Activated CD8-positive, alpha-beta T cell treated with anti-CD3 and anti-CD28 coated beads for 36 hours (primary cell): ENCODE measurements at regions not wholly inside any gene's neighbourhood (a gene's known extent, or its start where the extent isn't known, plus 50 kb on each side); places are given as distances from the start of the nearest gene placed in this dataset.

Experiments used
- ATAC-seq: fragments of 200-7000 bp; cut with Tn5 transposase; one replicate; pipeline ENCODE4 v1.10.0; 2021; ENCODE audit warnings: mild to moderate bottlenecking, moderate library complexity
- CTCF ChIA-PET: fragments of 350-600 bp; sonication (Branson Sonifier 250); formaldehyde crosslinking; loops from one replicate; lab custom pipeline; 2021; ENCODE audit warnings: antibody characterized with exemption; lab: Charles Lee
- POLR2A ChIA-PET: fragments of 350-600 bp; sonication (Branson Sonifier 250); formaldehyde crosslinking; loops from one replicate; lab custom pipeline; 2021; ENCODE audit warnings: antibody characterized with exemption; lab: Charles Lee
- DNase-seq: peaks from one replicate; pipeline ENCODE4 v3.0.0-alpha.2; 2020
- H3K27ac Mint-ChIP-seq: one replicate; pipeline ENCODE4 v1.8.0; 2021; ENCODE audit warnings: mild to moderate bottlenecking, mixed read lengths
- H3K27me3 Mint-ChIP-seq: one replicate; pipeline ENCODE4 v1.8.0; 2021; ENCODE audit warnings: mixed read lengths
- H3K36me3 Mint-ChIP-seq: one replicate; pipeline ENCODE4 v1.8.0; 2021; ENCODE audit warnings: low read depth, mixed read lengths
- H3K4me1 Mint-ChIP-seq: one replicate; pipeline ENCODE4 v1.8.0; 2021; ENCODE audit warnings: low read depth, mixed read lengths
- H3K4me3 Mint-ChIP-seq: one replicate; pipeline ENCODE4 v1.8.0; 2021; ENCODE audit warnings: mild to moderate bottlenecking, moderate library complexity, mixed read lengths
- H3K9me3 Mint-ChIP-seq: one replicate; pipeline ENCODE4 v1.8.0; 2021; ENCODE audit warnings: mixed read lengths
- intact Hi-C: fragments of 100-400 bp; cut with micrococcal nuclease; formaldehyde crosslinking; loops from one replicate; pipeline ENCODE4 v1.10.0; 2022
- TF ChIP-seq, protein P1 (sequence below): fragments of 200-600 bp; IDR thresholded peaks from one replicate; pipeline ENCODE4 v1.8.0; 2022; ENCODE audit warnings: antibody characterized with exemption, mild to moderate bottlenecking

DNA sequence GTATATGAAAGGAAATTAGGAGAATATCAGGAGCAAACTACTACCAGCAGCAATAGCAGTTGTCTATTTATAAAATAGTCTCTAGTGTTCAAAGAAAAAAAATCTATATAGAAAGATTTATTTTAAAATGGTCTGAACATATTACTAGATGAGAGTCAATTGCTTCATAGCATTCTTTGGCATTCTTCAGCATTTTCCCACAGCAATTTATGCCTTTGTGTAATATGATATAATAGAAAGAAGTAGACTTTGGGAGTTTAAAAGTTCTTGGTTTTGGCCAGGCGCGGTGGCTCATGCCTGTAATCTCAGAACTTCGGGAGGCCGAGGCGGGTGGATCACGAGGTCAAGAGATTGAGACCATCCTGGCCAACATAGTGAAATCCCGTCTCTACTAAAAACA lies 157.0 kb upstream of the PLN start:
- ATAC-seq (no peak), DNase-seq (no peak)
- Mint-ChIP-seq H3K4me3 (no peak overlapping the region), H3K9me3 (no peaks in the 10 kb centered on the region), H3K27ac (no peak overlapping the region), H3K36me3 (no peaks in the 10 kb centered on the region), H3K27me3 (no peaks in the 10 kb centered on the region), H3K4me1 (peaks cover 3% of the 10 kb centered on the region)
- ChIA-PET CTCF (no interaction called here), POLR2A (no interaction called here)
- intact Hi-C loops = no loop called here
- TF ChIP-seq, protein P1, sequence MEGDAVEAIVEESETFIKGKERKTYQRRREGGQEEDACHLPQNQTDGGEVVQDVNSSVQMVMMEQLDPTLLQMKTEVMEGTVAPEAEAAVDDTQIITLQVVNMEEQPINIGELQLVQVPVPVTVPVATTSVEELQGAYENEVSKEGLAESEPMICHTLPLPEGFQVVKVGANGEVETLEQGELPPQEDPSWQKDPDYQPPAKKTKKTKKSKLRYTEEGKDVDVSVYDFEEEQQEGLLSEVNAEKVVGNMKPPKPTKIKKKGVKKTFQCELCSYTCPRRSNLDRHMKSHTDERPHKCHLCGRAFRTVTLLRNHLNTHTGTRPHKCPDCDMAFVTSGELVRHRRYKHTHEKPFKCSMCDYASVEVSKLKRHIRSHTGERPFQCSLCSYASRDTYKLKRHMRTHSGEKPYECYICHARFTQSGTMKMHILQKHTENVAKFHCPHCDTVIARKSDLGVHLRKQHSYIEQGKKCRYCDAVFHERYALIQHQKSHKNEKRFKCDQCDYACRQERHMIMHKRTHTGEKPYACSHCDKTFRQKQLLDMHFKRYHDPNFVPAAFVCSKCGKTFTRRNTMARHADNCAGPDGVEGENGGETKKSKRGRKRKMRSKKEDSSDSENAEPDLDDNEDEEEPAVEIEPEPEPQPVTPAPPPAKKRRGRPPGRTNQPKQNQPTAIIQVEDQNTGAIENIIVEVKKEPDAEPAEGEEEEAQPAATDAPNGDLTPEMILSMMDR = no peak

DNA sequence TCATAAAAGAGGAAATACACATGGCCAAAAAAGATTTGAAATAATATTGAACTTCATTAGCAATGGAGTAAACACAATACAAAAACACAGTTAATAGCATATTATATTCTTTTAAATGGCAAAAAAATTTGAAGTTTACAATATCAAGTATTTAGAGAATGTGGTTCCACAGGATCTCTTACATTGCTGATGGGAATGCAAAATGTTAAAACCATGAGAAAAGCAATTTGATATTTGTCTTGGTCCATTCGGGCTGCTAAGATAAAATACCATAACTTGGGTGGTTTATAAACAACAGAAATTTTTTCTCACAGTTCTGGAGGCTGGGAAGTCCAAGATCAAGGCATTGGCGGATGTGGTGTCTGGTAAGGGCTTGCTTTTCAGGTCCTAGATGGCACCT lies 154.0 kb upstream of the PLN start:
- Mint-ChIP-seq H3K4me3 (no peak overlapping the region), H3K4me1 (peaks cover 3% of the 10 kb centered on the region), H3K27me3 (no peaks in the 10 kb centered on the region), H3K9me3 (no peaks in the 10 kb centered on the region), H3K27ac (no peak overlapping the region), H3K36me3 (no peaks in the 10 kb centered on the region)
- ChIA-PET POLR2A (no interaction called here), CTCF (interaction anchor here (0.6 kb wide), 1 partner anchor 119 kb away, joined by 3 read pairs; no protein-coding TSS in a partner anchor)
- TF ChIP-seq, protein P1 = no peak
- intact Hi-C loops = no loop called here
- DNase-seq (no peak), ATAC-seq (no peak)

DNA sequence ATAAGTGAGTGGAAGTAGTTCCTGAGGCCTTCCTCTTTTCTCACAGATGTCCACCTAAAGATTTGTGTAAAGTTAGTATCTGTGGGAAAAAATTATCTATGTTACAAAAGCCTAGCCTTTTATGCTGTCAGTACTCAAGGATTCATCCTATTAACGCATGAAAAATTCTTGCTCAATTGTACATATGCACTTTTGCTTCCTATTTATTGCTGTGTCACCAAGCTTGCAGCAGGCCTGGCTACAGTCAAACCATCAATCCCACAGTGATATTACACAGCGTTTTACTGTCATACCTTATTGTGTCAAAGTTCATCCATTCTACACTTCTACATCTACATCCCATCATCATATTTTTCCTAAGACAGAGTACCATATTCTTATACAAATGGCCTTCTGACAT lies 151.1 kb upstream of the PLN start:
- Mint-ChIP-seq H3K4me1 (no peaks in the 10 kb centered on the region), H3K36me3 (no peaks in the 10 kb centered on the region), H3K27me3 (no peaks in the 10 kb centered on the region), H3K27ac (no peak overlapping the region), H3K4me3 (no peak overlapping the region), H3K9me3 (no peaks in the 10 kb centered on the region)
- CTCF ChIA-PET = interaction anchor here (1.4 kb wide), 1 partner anchor 11 kb away, joined by 3 read pairs; no protein-coding TSS in a partner anchor
- TF ChIP-seq, protein P1 = no peak
- intact Hi-C loops = no loop called here
- ATAC-seq = no peak
- POLR2A ChIA-PET = no interaction called here
- DNase-seq = no peak

DNA sequence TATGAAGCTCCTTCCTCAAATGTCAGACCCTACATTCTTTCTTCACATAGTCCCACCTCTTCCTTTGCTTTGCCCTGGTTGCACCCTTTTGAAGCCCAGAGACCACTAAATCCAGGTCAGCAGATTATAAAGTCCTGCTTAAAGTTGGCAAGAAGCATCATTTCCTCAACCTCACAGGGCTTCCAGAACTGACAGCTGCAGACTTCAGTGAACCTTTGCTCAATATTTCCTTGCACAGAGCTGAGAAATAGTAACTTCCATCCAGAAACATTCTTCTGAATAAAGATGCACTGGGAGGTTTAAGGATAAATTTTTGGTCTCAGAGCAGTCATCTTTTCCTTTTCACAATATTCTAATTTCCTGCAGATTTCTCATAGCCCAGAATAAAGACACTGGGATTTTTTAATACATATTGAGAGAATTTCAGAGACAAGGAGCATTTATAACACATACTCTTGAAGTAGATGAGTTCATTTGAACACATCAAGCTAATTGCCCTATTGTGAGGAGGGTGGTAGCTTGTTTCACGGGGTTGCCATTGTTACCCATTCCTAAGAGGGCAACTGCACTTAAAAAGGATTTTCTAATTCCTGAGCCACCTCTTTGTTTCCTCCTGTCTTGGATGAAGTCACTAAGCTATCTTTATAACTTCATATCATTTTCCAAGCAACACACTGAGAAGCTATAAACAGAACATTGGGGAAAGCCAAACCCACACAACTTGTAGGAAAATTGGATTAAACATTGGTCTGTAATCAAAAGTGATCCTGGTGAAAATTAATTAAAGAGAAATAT lies 150.2 kb upstream of the PLN start:
- POLR2A ChIA-PET = no interaction called here
- H3K4me3 Mint-ChIP-seq = no peak overlapping the region

DNA sequence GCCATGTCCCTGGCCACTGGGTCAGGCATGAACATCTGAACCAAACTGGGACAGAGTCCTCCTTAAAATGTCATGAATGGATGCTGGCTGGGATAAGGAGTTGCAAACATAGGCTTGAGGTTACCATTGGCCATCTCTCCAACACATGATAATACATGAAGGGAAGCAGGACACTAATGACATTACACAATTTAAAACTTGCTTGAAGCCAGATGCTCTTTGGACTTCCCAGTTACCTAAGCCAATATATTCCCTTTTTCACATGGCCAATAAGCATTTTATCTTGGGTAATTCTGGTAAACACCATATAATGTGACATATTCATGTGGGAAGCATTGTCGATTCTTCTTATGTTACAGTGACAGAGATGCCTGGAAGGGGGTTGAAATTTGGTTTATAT lies 148.0 kb upstream of the PLN start:
- Mint-ChIP-seq H3K9me3 (no peaks in the 10 kb centered on the region), H3K4me1 (no peaks in the 10 kb centered on the region), H3K36me3 (no peaks in the 10 kb centered on the region), H3K27ac (no peak overlapping the region), H3K4me3 (no peak overlapping the region), H3K27me3 (no peaks in the 10 kb centered on the region)
- POLR2A ChIA-PET = no interaction called here
- no peak for DNase-seq
- CTCF ChIA-PET = no interaction called here
- no peak for ATAC-seq
- intact Hi-C loops = no loop called here
- TF ChIP-seq, protein P1 = no peak

More for the DNA sequence above, 150.2 kb upstream of the PLN start:
- no peaks in the 10 kb centered on the region for H3K9me3 Mint-ChIP-seq
- no peaks in the 10 kb centered on the region for H3K4me1 Mint-ChIP-seq
- ATAC-seq (no peak), DNase-seq (no peak)
- CTCF ChIA-PET = interaction anchor here (1.4 to 1.6 kb wide), 2 partner anchors 10 to 424 kb away, joined by 3 read pairs; no protein-coding TSS in a partner anchor
- TF ChIP-seq, protein P1 = no peak
- intact Hi-C loops = no loop called here
- no peaks in the 10 kb centered on the region for H3K36me3 Mint-ChIP-seq
- no peak overlapping the region for H3K27ac Mint-ChIP-seq
- H3K27me3 Mint-ChIP-seq = no peaks in the 10 kb centered on the region
